ENCODE measurements at regions not wholly inside any gene's neighbourhood (a gene's known extent, or its start where the extent isn't known, plus 50 kb on each side); places are given as distances from the start of the nearest gene placed in this dataset.
A peak's percentile ranks its signal among the peaks of the same experiment; 100 is the strongest.

DNA sequence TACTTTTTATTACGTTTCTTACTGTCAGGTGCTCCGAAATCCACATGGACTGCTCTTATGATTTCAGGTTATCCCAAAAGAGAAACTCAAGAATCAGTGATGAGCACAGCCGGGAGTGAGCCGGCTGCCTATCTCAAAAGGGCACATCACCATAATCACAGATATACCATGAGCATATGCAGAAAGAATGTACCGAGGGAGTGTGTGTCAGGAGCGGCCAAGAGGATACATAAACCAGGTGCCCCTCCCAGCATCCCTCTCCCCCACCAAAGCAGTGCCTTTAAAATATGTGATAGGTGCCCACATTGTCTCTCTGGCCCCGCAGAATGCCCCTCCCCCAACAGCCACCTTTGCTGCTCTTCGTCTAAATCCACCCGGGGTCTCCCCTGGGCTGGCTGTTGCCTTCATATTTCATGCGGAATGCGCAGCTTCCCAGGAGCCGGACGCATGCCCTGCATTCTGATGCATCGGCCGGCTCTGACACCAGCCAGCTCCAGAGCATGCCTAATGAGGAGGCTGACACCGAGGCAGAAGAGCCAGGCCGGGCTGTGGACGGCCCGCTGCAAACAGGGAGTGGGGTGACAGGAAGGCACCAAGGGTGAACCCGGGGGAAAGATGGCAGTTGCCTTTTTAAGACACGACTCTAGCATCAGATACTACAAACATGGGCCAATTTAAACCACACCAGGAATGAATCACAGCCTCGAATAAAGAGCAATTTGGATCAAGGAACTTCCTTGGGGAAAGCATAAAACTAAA lies 652.3 kb downstream of the BNC2 start:
- TF ChIP-seq, protein P1, sequence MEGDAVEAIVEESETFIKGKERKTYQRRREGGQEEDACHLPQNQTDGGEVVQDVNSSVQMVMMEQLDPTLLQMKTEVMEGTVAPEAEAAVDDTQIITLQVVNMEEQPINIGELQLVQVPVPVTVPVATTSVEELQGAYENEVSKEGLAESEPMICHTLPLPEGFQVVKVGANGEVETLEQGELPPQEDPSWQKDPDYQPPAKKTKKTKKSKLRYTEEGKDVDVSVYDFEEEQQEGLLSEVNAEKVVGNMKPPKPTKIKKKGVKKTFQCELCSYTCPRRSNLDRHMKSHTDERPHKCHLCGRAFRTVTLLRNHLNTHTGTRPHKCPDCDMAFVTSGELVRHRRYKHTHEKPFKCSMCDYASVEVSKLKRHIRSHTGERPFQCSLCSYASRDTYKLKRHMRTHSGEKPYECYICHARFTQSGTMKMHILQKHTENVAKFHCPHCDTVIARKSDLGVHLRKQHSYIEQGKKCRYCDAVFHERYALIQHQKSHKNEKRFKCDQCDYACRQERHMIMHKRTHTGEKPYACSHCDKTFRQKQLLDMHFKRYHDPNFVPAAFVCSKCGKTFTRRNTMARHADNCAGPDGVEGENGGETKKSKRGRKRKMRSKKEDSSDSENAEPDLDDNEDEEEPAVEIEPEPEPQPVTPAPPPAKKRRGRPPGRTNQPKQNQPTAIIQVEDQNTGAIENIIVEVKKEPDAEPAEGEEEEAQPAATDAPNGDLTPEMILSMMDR (IDR thresholded peaks at IDR 0.05): no peak
- no peak for TF ChIP-seq POLR2A (IDR thresholded peaks at IDR 0.05)
- H3K4me3 ChIP-seq: no peak overlapping the region
- no peak for DNase-seq
- WGBS, 2 donors: 72 to 83% methylated on average over 10 to 14 of the region's 22 CpGs
- no peaks in the 10 kb centered on the region for H3K36me3 ChIP-seq
- no peaks in the 10 kb centered on the region for H3K27me3 ChIP-seq
- no peaks in the 10 kb centered on the region for H3K9me3 ChIP-seq
- intact Hi-C loops (cut with DNase I): no loop called here
- H3K4me1 ChIP-seq: peaks cover 6 to 49% (median 23%) of the 10 kb centered on the region in 3 donors
- H3K27ac ChIP-seq: no peak overlapping the region

- Histone ChIP-seq H3K4me1 (peaks cover 5 to 39% (median 8%) of the 10 kb centered on the region in 3 donors), H3K9me3 (no peaks in the 10 kb centered on the region), H3K27me3 (no peaks in the 10 kb centered on the region), H3K4me3 (no peak overlapping the region), H3K36me3 (no peaks in the 10 kb centered on the region), H3K27ac (peak overlapping the region in 2 of 4 donors; percentile 6 to 21)
- no peak for DNase-seq
- no peak for TF ChIP-seq POLR2A (IDR thresholded peaks at IDR 0.05)
- TF ChIP-seq, protein P1 (IDR thresholded peaks at IDR 0.05): no peak
- 47 to 51% methylated on average over 6 of the region's 6 CpGs for WGBS, 2 donors
- intact Hi-C loops (cut with DNase I): no loop called here
Observed at GRCh38 chr9:16221366-16221765, 649.1 kb downstream of the BNC2 start.

- H3K9me3 ChIP-seq: no peaks in the 10 kb centered on the region
- no peaks in the 10 kb centered on the region for H3K27me3 ChIP-seq
- WGBS, 2 donors: 36 to 40% methylated on average over 3 of the region's 3 CpGs
- intact Hi-C loops (cut with DNase I): no loop called here
- H3K36me3 ChIP-seq: no peaks in the 10 kb centered on the region
- H3K4me1 ChIP-seq: peaks cover 5 to 39% (median 8%) of the 10 kb centered on the region in 3 donors
- no peak overlapping the region for H3K4me3 ChIP-seq
- H3K27ac ChIP-seq: peak overlapping the region in 2 of 4 donors; percentile 6 to 21
- TF ChIP-seq, protein P1 (IDR thresholded peaks at IDR 0.05): no peak
- no peak for TF ChIP-seq POLR2A (IDR thresholded peaks at IDR 0.05)
- DNase-seq: no peak
Observed at GRCh38 chr9:16221822-16222547, 648.5 kb downstream of the BNC2 start.

- DNase-seq: no peak
- H3K27ac ChIP-seq: no peak overlapping the region
- 87 to 88% methylated on average over 7 to 12 of the region's 17 CpGs for WGBS, 2 donors
- H3K9me3 ChIP-seq: no peaks in the 10 kb centered on the region
- TF ChIP-seq, protein P1 (IDR thresholded peaks at IDR 0.05): no peak
- TF ChIP-seq POLR2A (IDR thresholded peaks at IDR 0.05): no peak
- no peak overlapping the region for H3K4me3 ChIP-seq
- no peaks in the 10 kb centered on the region for H3K36me3 ChIP-seq
- no peaks in the 10 kb centered on the region for H3K27me3 ChIP-seq
- intact Hi-C loops (cut with DNase I): no loop called here
- H3K4me1 ChIP-seq: peaks cover 5 to 39% (median 6%) of the 10 kb centered on the region in 3 donors
Observed at GRCh38 chr9:16223074-16223871, 647.2 kb downstream of the BNC2 start.

All from esophagus squamous epithelium (tissue), 5 donors.